Stomach (tissue), 8 donors: ENCODE measurements at regions not wholly inside any gene's neighbourhood (a gene's known extent, or its start where the extent isn't known, plus 50 kb on each side); places are given as distances from the start of the nearest gene placed in this dataset.

ENCODE experiments used
- DNase-seq, 2 donors: peaks; one replicate each; pipeline versions ENCODE4 v3.0.0 to v3.0.0-alpha.2; 2013 to 2019
- H3K27ac ChIP-seq, 5 donors: fragments of 200-600 bp in 4 of 5; sonication (generic) in 4 of 5; one replicate each; pipeline ENCODE4 v1.5.1; 2013 to 2019; ENCODE audit warnings: mild to moderate bottlenecking in 1 of 5, moderate library complexity in 1 of 5
- H3K27me3 ChIP-seq, 3 donors: fragments of 200-600 bp; sonication (generic); one replicate each; pipeline ENCODE4 v1.5.1; 2017 to 2019; ENCODE audit warnings: mixed run types in 1 of 3
- H3K36me3 ChIP-seq, 4 donors: fragments of 200-600 bp; sonication (generic); 1 replicate in 3 of 4; 2 replicates in 1 of 4; pipeline ENCODE4 v1.5.1; 2016 to 2019
- H3K4me1 ChIP-seq, 4 donors: fragments of 200-600 bp; sonication (generic); one replicate each; pipeline ENCODE4 v1.5.1; 2016 to 2019
- H3K4me3 ChIP-seq, 4 donors: fragments of 200-600 bp; sonication (generic) in 3 of 4; one replicate each; pipeline ENCODE4 v1.5.1; 2016 to 2019; ENCODE audit warnings: mild to moderate bottlenecking in 1 of 4
- H3K9me3 ChIP-seq, 4 donors: fragments of 200-600 bp; sonication (generic); one replicate each; pipeline ENCODE4 v1.5.1; 2016 to 2019
- CTCF ChIP-seq, 7 experiments: fragments of 450-650 bp in 4 of 7; fragments of 200-600 bp in 3 of 7; sonication (generic) in 3 of 7; IDR thresholded peaks; one replicate each; pipeline ENCODE4 v1.5.1; 2016 to 2019; ENCODE audit warnings: antibody characterized with exemption in 7 of 7, control low read depth in 2 of 7, mild to moderate bottlenecking in 1 of 7
- EP300 ChIP-seq: sonication (generic); formaldehyde crosslinking; IDR thresholded peaks from one replicate; pipeline ENCODE4 v1.6.1; 2017; ENCODE audit warnings: antibody characterized with exemption
- POLR2A ChIP-seq, 4 donors: fragments of 450-650 bp; IDR thresholded peaks; one replicate each; pipeline ENCODE4 v1.6.1; 2016; ENCODE audit warnings: antibody characterized with exemption in 4 of 4, control low read depth in 2 of 4, mild to moderate bottlenecking in 1 of 4, moderate library complexity in 1 of 4
- POLR2AphosphoS5 ChIP-seq, 3 donors: sonication (generic); formaldehyde crosslinking; IDR thresholded peaks; one replicate each; pipeline ENCODE4 v1.6.1; 2016; ENCODE audit warnings: antibody characterized with exemption in 3 of 3
- WGBS, 5 donors: extraction: QIAGEN DNeasy Blood & Tissue Kit in 3 of 5; methylation state at CpG; one replicate each; pipeline versions ENCODE4 v1.1.5 to v1.1.7; 2013 to 2018; 5-methylcytosine and 5-hydroxymethylcytosine counted together
- intact Hi-C: fragments of 100-400 bp; cut with DNase I; formaldehyde crosslinking; loops from one replicate; pipeline ENCODE4 v1.15.1; 2023; ENCODE audit warnings: low total_unique reads
- donor health status: healthy with polysubstance abuse.
- donor health status: Bipolar disorder and iron deficiency.
- donor health status: healthy.

- no peaks in the 10 kb centered on the region for H3K27me3 ChIP-seq
- H3K4me3 ChIP-seq, result no peak overlapping the region
- H3K36me3 ChIP-seq, result no peaks in the 10 kb centered on the region
- no peaks in the 10 kb centered on the region for H3K9me3 ChIP-seq
- DNase-seq, result no peak
- no peaks in the 10 kb centered on the region for H3K4me1 ChIP-seq
- no peak overlapping the region for H3K27ac ChIP-seq
- WGBS, 5 donors, result 54 to 76% (median 63%) methylated on average over 2 of the region's 2 CpGs
- TF ChIP-seq POLR2A (IDR thresholded peaks at IDR 0.05) (no peak), CTCF (IDR thresholded peaks at IDR 0.05) (no peak), EP300 (no peak), POLR2AphosphoS5 (IDR thresholded peaks at IDR 0.05) (no peak)
- intact Hi-C loops, result loop anchor here (5.0 kb wide), 1 partner anchor 122 kb away; no protein-coding TSS in a partner anchor
Observed at GRCh38 chr3:135915206-135915605, 50.3 kb upstream of the PPP2R3A start.
